PFSK-1 (cell line): ENCODE measurements at regions not wholly inside any gene's neighbourhood (a gene's known extent, or its start where the extent isn't known, plus 50 kb on each side); places are given as distances from the start of the nearest gene placed in this dataset.

Experiments used
- POLR2AphosphoS5 ChIP-seq: IDR thresholded peaks from 2 replicates; pipeline ENCODE4 v1.6.1; 2012; ENCODE audit warnings: low read depth, mild to moderate bottlenecking, control low read depth, low read length, moderate library complexity
- SIN3A ChIP-seq: IDR thresholded peaks from 2 replicates; pipeline ENCODE4 v1.6.1; 2012; ENCODE audit warnings: mild to moderate bottlenecking, low read length, moderate library complexity, borderline replicate concordance; ENCODE audit not compliant: insufficient read depth
- TAF1 ChIP-seq: IDR thresholded peaks from 2 replicates; pipeline ENCODE4 v1.6.1; 2012; ENCODE audit warnings: low read length, control low read depth, borderline replicate concordance; ENCODE audit not compliant: insufficient read depth
- TF ChIP-seq, protein P1 (sequence below), 2 experiments: IDR thresholded peaks; 2 replicates each; pipeline versions ENCODE4 v1.6.1 to v1.8.0; 2011 to 2012; ENCODE audit warnings: low read depth in 2 of 2, low read length in 2 of 2, control low read depth in 1 of 2, inconsistent platforms in 1 of 2, mild to moderate bottlenecking in 1 of 2, moderate library complexity in 1 of 2; ENCODE audit not compliant: insufficient read depth in 1 of 2

- TF ChIP-seq SIN3A (no peak), POLR2AphosphoS5 (no peak), TAF1 (no peak)
- TF ChIP-seq, protein P1, sequence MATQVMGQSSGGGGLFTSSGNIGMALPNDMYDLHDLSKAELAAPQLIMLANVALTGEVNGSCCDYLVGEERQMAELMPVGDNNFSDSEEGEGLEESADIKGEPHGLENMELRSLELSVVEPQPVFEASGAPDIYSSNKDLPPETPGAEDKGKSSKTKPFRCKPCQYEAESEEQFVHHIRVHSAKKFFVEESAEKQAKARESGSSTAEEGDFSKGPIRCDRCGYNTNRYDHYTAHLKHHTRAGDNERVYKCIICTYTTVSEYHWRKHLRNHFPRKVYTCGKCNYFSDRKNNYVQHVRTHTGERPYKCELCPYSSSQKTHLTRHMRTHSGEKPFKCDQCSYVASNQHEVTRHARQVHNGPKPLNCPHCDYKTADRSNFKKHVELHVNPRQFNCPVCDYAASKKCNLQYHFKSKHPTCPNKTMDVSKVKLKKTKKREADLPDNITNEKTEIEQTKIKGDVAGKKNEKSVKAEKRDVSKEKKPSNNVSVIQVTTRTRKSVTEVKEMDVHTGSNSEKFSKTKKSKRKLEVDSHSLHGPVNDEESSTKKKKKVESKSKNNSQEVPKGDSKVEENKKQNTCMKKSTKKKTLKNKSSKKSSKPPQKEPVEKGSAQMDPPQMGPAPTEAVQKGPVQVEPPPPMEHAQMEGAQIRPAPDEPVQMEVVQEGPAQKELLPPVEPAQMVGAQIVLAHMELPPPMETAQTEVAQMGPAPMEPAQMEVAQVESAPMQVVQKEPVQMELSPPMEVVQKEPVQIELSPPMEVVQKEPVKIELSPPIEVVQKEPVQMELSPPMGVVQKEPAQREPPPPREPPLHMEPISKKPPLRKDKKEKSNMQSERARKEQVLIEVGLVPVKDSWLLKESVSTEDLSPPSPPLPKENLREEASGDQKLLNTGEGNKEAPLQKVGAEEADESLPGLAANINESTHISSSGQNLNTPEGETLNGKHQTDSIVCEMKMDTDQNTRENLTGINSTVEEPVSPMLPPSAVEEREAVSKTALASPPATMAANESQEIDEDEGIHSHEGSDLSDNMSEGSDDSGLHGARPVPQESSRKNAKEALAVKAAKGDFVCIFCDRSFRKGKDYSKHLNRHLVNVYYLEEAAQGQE (IDR thresholded peaks at IDR 0.05; ENCODE audit: insufficient read depth in 1 of 2, low read depth in 2 of 2, low read length in 2 of 2) = no peak
These were observed 186.1 kb downstream of the CAND1 start for GRCh38 chr12:67455236-67455635.
